ENCODE measurements at regions not wholly inside any gene's neighbourhood (a gene's known extent, or its start where the extent isn't known, plus 50 kb on each side); places are given as distances from the start of the nearest gene placed in this dataset.

- Mint-ChIP-seq H3K9me3 (no peaks in the 10 kb centered on the region), H3K36me3 (ENCODE audit: low read depth) (no peaks in the 10 kb centered on the region), H3K4me1 (no peaks in the 10 kb centered on the region), H3K27me3 (ENCODE audit: low read depth) (peaks cover 3% of the 10 kb centered on the region), H3K27ac (ENCODE audit: unreplicated experiment) (no peak overlapping the region), H3K4me3 (no peak overlapping the region)
- TF ChIP-seq CTCF (conservative IDR thresholded peaks at IDR 0.05): no peak
- no peak for DNase-seq (ENCODE audit: low read depth, low spot score)
Measured at GRCh38 chr18:51897884-51898283, 442.1 kb upstream of the DCC start.

- Mint-ChIP-seq H3K4me3 (no peak overlapping the region), H3K4me1 (no peaks in the 10 kb centered on the region), H3K36me3 (ENCODE audit: low read depth) (no peaks in the 10 kb centered on the region), H3K9me3 (no peaks in the 10 kb centered on the region), H3K27ac (ENCODE audit: unreplicated experiment) (no peak overlapping the region), H3K27me3 (ENCODE audit: low read depth) (no peaks in the 10 kb centered on the region)
- no peak for DNase-seq (ENCODE audit: low read depth, low spot score)
- no peak for TF ChIP-seq CTCF (conservative IDR thresholded peaks at IDR 0.05)
Measured at GRCh38 chr18:51907687-51908597, 432.1 kb upstream of the DCC start.

GRCh38 chr18:51908598-51908944 is 431.4 kb upstream of the DCC start:
- no peak overlapping the region for H3K27ac Mint-ChIP-seq (ENCODE audit: unreplicated experiment)
- no peak for DNase-seq (ENCODE audit: low read depth, low spot score)
- H3K4me1 Mint-ChIP-seq: no peaks in the 10 kb centered on the region
- no peaks in the 10 kb centered on the region for H3K9me3 Mint-ChIP-seq
- H3K36me3 Mint-ChIP-seq (ENCODE audit: low read depth): no peaks in the 10 kb centered on the region
- no peaks in the 10 kb centered on the region for H3K27me3 Mint-ChIP-seq (ENCODE audit: low read depth)
- no peak for TF ChIP-seq CTCF (conservative IDR thresholded peaks at IDR 0.05)
- H3K4me3 Mint-ChIP-seq: no peak overlapping the region

- no peak for DNase-seq (ENCODE audit: low read depth, low spot score)
- no peaks in the 10 kb centered on the region for H3K27me3 Mint-ChIP-seq (ENCODE audit: low read depth)
- no peak overlapping the region for H3K4me3 Mint-ChIP-seq
- H3K27ac Mint-ChIP-seq (ENCODE audit: unreplicated experiment): no peak overlapping the region
- no peaks in the 10 kb centered on the region for H3K4me1 Mint-ChIP-seq
- H3K36me3 Mint-ChIP-seq (ENCODE audit: low read depth): no peaks in the 10 kb centered on the region
- no peak for TF ChIP-seq CTCF (conservative IDR thresholded peaks at IDR 0.05)
- H3K9me3 Mint-ChIP-seq: no peaks in the 10 kb centered on the region
Measured at GRCh38 chr18:51911584-51911983, 428.4 kb upstream of the DCC start.

GRCh38 chr18:51912381-51912780 is 427.6 kb upstream of the DCC start:
- Mint-ChIP-seq H3K36me3 (ENCODE audit: low read depth) (no peaks in the 10 kb centered on the region), H3K9me3 (no peaks in the 10 kb centered on the region), H3K4me3 (no peak overlapping the region), H3K27me3 (ENCODE audit: low read depth) (no peaks in the 10 kb centered on the region), H3K4me1 (no peaks in the 10 kb centered on the region), H3K27ac (ENCODE audit: unreplicated experiment) (no peak overlapping the region)
- no peak for TF ChIP-seq CTCF (conservative IDR thresholded peaks at IDR 0.05)
- DNase-seq (ENCODE audit: low read depth, low spot score): no peak
